H1 (cell line): ENCODE measurements at regions not wholly inside any gene's neighbourhood (a gene's known extent, or its start where the extent isn't known, plus 50 kb on each side); places are given as distances from the start of the nearest gene placed in this dataset.

Source experiments
- CTCF ChIA-PET: fragments of 300-600 bp; sonication (Branson Sonifier 250); formaldehyde crosslinking; loops from one replicate; lab custom pipeline; 2021; ENCODE audit not compliant: partially characterized antibody; lab: Charles Lee
- POLR2A ChIA-PET: fragments of 300-600 bp; sonication (Branson Sonifier 250); formaldehyde crosslinking; loops from one replicate; lab custom pipeline; 2021; ENCODE audit warnings: inconsistent platforms; ENCODE audit not compliant: partially characterized antibody; lab: Charles Lee
- DNase-seq, 2 experiments: peaks; one replicate each; pipeline versions ENCODE4 v3.0.0 to v3.0.0-alpha.2; 2010 to 2022; ENCODE audit warnings: low spot score in 2 of 2, low read depth in 1 of 2, mixed read lengths in 1 of 2
- FAIRE-seq: peaks from 2 replicates; lab custom pipeline; 2011; peaks lifted over from hg19 to GRCh38; lab: Jason Lieb, UNC
- H2AFZ ChIP-seq: 2 replicates; pipeline ENCODE4 v1.8.1; 2012; ENCODE audit warnings: low read length, inconsistent platforms
- H2AK5ac ChIP-seq: 2 replicates; pipeline ENCODE4 v1.6.1; 2013; ENCODE audit warnings: low read depth, low read length
- H2BK120ac ChIP-seq: replicated peaks from 2 replicates; pipeline ENCODE3; 2013; ENCODE audit warnings: low read depth, low read length, inconsistent platforms
- H2BK12ac ChIP-seq: 2 replicates; pipeline ENCODE4 v1.6.1; 2013; ENCODE audit warnings: low read depth, low read length
- H2BK15ac ChIP-seq: 2 replicates; pipeline ENCODE4 v1.6.1; 2013; ENCODE audit warnings: low read length
- H2BK20ac ChIP-seq: 2 replicates; pipeline ENCODE4 v1.6.1; 2013; ENCODE audit warnings: low read length
- H2BK5ac ChIP-seq: 2 replicates; pipeline ENCODE4 v1.6.1; 2013; ENCODE audit warnings: low read depth, low read length
- H3K14ac ChIP-seq: 2 replicates; pipeline ENCODE4 v1.6.1; 2013; ENCODE audit warnings: inconsistent platforms; ENCODE audit not compliant: insufficient read length
- H3K18ac ChIP-seq: 2 replicates; pipeline ENCODE4 v1.6.1; 2013; ENCODE audit warnings: low read length; ENCODE audit errors: extremely low read depth
- H3K23ac ChIP-seq: 2 replicates; pipeline ENCODE4 v1.6.1; 2013; ENCODE audit warnings: inconsistent platforms; ENCODE audit not compliant: insufficient read length
- H3K23me2 ChIP-seq: 2 replicates; pipeline ENCODE4 v1.6.1; 2013; ENCODE audit warnings: low read depth, low read length
- H3K27ac ChIP-seq: 2 replicates; pipeline ENCODE4 v1.6.1; 2011; ENCODE audit warnings: low read depth, low read length, inconsistent platforms
- H3K27me3 ChIP-seq, 4 experiments: replicated peaks in 1 of 4; 1 replicate in 1 of 4; 2 replicates in 3 of 4; pipeline versions ENCODE4 v1.6.1 to v1.8.1; 2011 to 2013; ENCODE audit warnings: low read length in 3 of 4, mild to moderate bottlenecking in 3 of 4, inconsistent platforms in 2 of 4, mixed read lengths in 2 of 4, moderate library complexity in 1 of 4; ENCODE audit not compliant: control insufficient read depth in 3 of 4, insufficient read depth in 3 of 4; ENCODE audit errors: extremely low read depth in 1 of 4
- H3K36me3 ChIP-seq, 4 experiments: 2 replicates each; pipeline versions ENCODE4 v1.6.1 to v1.8.1; 2011 to 2013; ENCODE audit warnings: mild to moderate bottlenecking in 4 of 4, low read length in 3 of 4, moderate library complexity in 2 of 4, control low read depth in 1 of 4, inconsistent platforms in 1 of 4; ENCODE audit not compliant: insufficient read depth in 4 of 4, control insufficient read depth in 2 of 4
- H3K4ac ChIP-seq: replicated peaks from 2 replicates; pipeline ENCODE3; 2013; ENCODE audit warnings: low read length, low read depth, mixed read lengths, inconsistent platforms; ENCODE audit not compliant: insufficient read length
- H3K4me1 ChIP-seq, 4 experiments: replicated peaks in 1 of 4; 1 replicate in 1 of 4; 2 replicates in 3 of 4; pipeline versions ENCODE4 v1.6.1 to v1.8.1; 2011 to 2013; ENCODE audit warnings: low read length in 3 of 4, inconsistent platforms in 2 of 4, mixed read lengths in 1 of 4; ENCODE audit not compliant: insufficient read depth in 4 of 4, control insufficient read depth in 3 of 4
- H3K4me2 ChIP-seq, 2 experiments: 2 replicates each; pipeline versions ENCODE4 v1.6.1 to v1.8.1; 2011 to 2013; ENCODE audit warnings: low read depth in 2 of 2, low read length in 2 of 2, control low read depth in 1 of 2, inconsistent platforms in 1 of 2, mild to moderate bottlenecking in 1 of 2; ENCODE audit not compliant: insufficient read depth in 1 of 2
- H3K4me3 ChIP-seq, 4 experiments: fragments of 200-600, 300-600 bp in 1 of 4; sonication (generic), shearing (Covaris generic), sonication (Bioruptor Twin) in 1 of 4; 2 replicates each; pipeline versions ENCODE4 v1.5.1 to v1.8.1; 2011 to 2016; ENCODE audit warnings: low read length in 4 of 4, low read depth in 3 of 4, control low read depth in 2 of 4, inconsistent platforms in 2 of 4, mild to moderate bottlenecking in 2 of 4, mixed read lengths in 1 of 4, moderate library complexity in 1 of 4; ENCODE audit not compliant: insufficient read depth in 2 of 4; ENCODE audit errors: extremely low read depth in 1 of 4
- H3K56ac ChIP-seq: replicated peaks from 2 replicates; pipeline ENCODE3; 2013; ENCODE audit warnings: low read depth, mild to moderate bottlenecking, mixed read lengths, low read length, inconsistent platforms; ENCODE audit not compliant: insufficient read length
- H3K79me1 ChIP-seq: 2 replicates; pipeline ENCODE4 v1.6.1; 2013; ENCODE audit warnings: low read depth, low read length, control low read depth
- H3K79me2 ChIP-seq, 2 experiments: 2 replicates each; pipeline versions ENCODE4 v1.6.1 to v1.8.1; 2012 to 2013; ENCODE audit warnings: low read length in 2 of 2, mild to moderate bottlenecking in 2 of 2, inconsistent platforms in 1 of 2; ENCODE audit not compliant: insufficient read depth in 2 of 2, control insufficient read depth in 1 of 2
- H3K9ac ChIP-seq, 4 experiments: replicated peaks in 1 of 4; 1 replicate in 1 of 4; 2 replicates in 3 of 4; pipeline versions ENCODE4 v1.6.1 to v1.8.1; 2011 to 2013; ENCODE audit warnings: low read depth in 3 of 4, low read length in 3 of 4, control low read depth in 2 of 4, mild to moderate bottlenecking in 2 of 4, moderate library complexity in 2 of 4, inconsistent platforms in 1 of 4; ENCODE audit errors: extremely low read depth in 1 of 4
- H3K9me3 ChIP-seq, 2 experiments: 2 replicates each; pipeline versions ENCODE4 v1.6.1 to v1.8.1; 2012 to 2013; ENCODE audit warnings: mild to moderate bottlenecking in 2 of 2, moderate library complexity in 2 of 2, control low read depth in 1 of 2, inconsistent platforms in 1 of 2, low read depth in 1 of 2, low read length in 1 of 2, mixed read lengths in 1 of 2; ENCODE audit not compliant: insufficient read depth in 2 of 2
- H4K20me1 ChIP-seq, 2 experiments: replicated peaks in 1 of 2; 2 replicates each; pipeline versions ENCODE3 to v1.8.1; 2011 to 2013; ENCODE audit warnings: inconsistent platforms in 2 of 2, low read length in 2 of 2, mild to moderate bottlenecking in 1 of 2; ENCODE audit not compliant: insufficient read depth in 2 of 2, control insufficient read depth in 1 of 2
- H4K5ac ChIP-seq: 2 replicates; pipeline ENCODE4 v1.6.1; 2013; ENCODE audit warnings: low read length, low read depth, mixed read lengths, inconsistent platforms; ENCODE audit not compliant: insufficient read length
- H4K8ac ChIP-seq: 2 replicates; pipeline ENCODE4 v1.8.0; 2013; ENCODE audit warnings: mild to moderate bottlenecking, moderate library complexity, low read length, inconsistent platforms; ENCODE audit not compliant: insufficient read depth; ENCODE audit errors: extremely low read depth
- H4K91ac ChIP-seq: replicated peaks from 2 replicates; pipeline ENCODE3; 2013; ENCODE audit warnings: low read length, mixed read lengths, inconsistent platforms; ENCODE audit not compliant: insufficient read length
- ASH2L ChIP-seq: fragments of 200-600, 300-600 bp; sonication (generic); IDR thresholded peaks from one replicate; pipeline ENCODE4 v1.7.1; 2017; ENCODE audit warnings: low read length
- BRCA1 ChIP-seq: IDR thresholded peaks from 2 replicates; pipeline ENCODE4 v1.6.1; 2012; ENCODE audit warnings: low read depth, low read length, improper control_type of control experiment
- CBX8 ChIP-seq: fragments of 300-800, 300-1000 bp; sonication (generic); IDR thresholded peaks from 2 replicates; pipeline ENCODE4 v1.7.1; 2016; ENCODE audit warnings: low read depth, low read length, borderline replicate concordance
- CHD1 ChIP-seq: IDR thresholded peaks from 2 replicates; pipeline ENCODE4 v1.6.1; 2012; ENCODE audit warnings: low read depth, low read length, improper control_type of control experiment
- GTF2F1 ChIP-seq: IDR thresholded peaks from 2 replicates; pipeline ENCODE4 v1.6.1; 2012; ENCODE audit warnings: low read depth, low read length, improper control_type of control experiment, borderline replicate concordance
- KDM1A ChIP-seq: fragments of 200-600, 300-600 bp; sonication (generic); IDR thresholded peaks from 2 replicates; pipeline ENCODE4 v1.7.1; 2016; ENCODE audit warnings: mild to moderate bottlenecking, low read length, borderline replicate concordance
- SIN3A ChIP-seq, 2 experiments: IDR thresholded peaks in 1 of 2; conservative IDR thresholded peaks in 1 of 2; 2 replicates each; pipeline ENCODE4 v1.6.1; 2011 to 2012; ENCODE audit warnings: low read length in 2 of 2, improper control_type of control experiment in 1 of 2, low read depth in 1 of 2, mild to moderate bottlenecking in 1 of 2
- SIX5 ChIP-seq: IDR thresholded peaks from 2 replicates; pipeline ENCODE4 v1.6.1; 2011; ENCODE audit warnings: mild to moderate bottlenecking, low read depth, low read length
- SP2 ChIP-seq: IDR thresholded peaks from 2 replicates; pipeline ENCODE4 v1.6.1; 2012; ENCODE audit warnings: mild to moderate bottlenecking, low read length, inconsistent platforms
- WGBS, 2 experiments: shearing (Covaris generic) in 1 of 2; methylation state at CpG; one replicate each; pipeline versions ENCODE4 v1.1.6 to v1.1.7; 2013 to 2015; ENCODE audit warnings: low lambda C conversion rate in 2 of 2, mixed read lengths in 2 of 2, inconsistent platforms in 1 of 2, low coverage in 1 of 2, missing lambda C conversion rate in 1 of 2; ENCODE audit not compliant: insufficient replicate concordance in 2 of 2, insufficient coverage in 1 of 2, insufficient read length in 1 of 2; ENCODE audit errors: extremely low coverage in 1 of 2, missing lambda C conversion rate in 1 of 2; 5-methylcytosine and 5-hydroxymethylcytosine counted together

DNA sequence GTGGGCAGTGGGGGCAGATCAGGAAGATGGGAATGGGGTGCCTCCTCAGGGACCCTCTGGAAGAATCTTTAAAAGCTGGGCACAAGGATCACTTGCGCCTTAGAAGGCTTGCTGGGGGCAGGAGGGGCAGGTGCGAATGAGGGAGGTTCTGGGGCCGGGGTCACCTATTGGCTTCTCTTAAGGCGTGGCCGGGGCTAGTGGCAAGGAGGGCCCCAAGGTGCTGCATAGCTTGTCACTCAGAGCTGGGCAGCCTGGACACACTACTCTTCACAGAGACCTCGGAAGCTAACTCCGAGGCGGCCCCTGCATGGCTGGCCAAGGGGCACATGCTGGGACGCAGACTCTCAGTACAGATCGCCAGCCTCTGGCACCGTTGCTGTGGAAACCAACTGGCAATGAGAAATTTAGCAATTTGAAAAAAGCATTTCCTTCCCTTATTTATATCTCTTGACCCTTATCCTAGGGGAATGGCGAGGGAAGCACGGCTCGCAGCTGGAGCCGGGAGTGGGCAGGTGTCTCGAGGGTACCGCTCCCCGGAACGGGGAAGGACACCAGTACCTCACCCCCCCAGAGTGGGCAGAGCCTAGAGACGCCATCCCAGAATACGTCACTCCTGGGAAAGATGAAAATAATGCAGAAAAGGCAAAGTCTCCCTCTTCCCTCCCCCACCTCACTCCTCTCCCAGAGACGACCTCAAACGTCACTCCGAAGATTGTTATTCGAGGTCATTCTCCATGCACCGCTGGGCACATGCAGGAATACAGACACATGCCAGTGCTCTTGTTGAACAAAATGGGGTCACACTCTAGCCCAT is 188.1 kb downstream of the CTTN start:
- Histone ChIP-seq H3K27ac (no peak overlapping the region), H2BK5ac (no peak overlapping the region), H3K9me3 (no peaks in the 10 kb centered on the region), H2AK5ac (no peak overlapping the region), H3K23me2 (peaks cover 6% of the 10 kb centered on the region; the same call in 1 of the 2 replicates), H3K36me3 (no peaks in the 10 kb centered on the region), H2BK120ac (no peak overlapping the region), H4K5ac (no peak overlapping the region), H3K79me2 (no peaks in the 10 kb centered on the region; a peak in 1 of 4 replicates), H3K4me3 (no peak overlapping the region), H4K20me1 (peaks cover 0 to 12% of the 10 kb centered on the region in 2 experiments), H3K18ac (no peak overlapping the region; the same call in 1 of the 2 replicates), H2BK12ac (peak overlapping the region; percentile 27; the same call in 1 of the 2 replicates), H4K8ac (peak overlapping the region; percentile 78; the same call in 1 of the 2 replicates), H3K14ac (no peak overlapping the region), H4K91ac (no peak overlapping the region), H3K79me1 (no peaks in the 10 kb centered on the region), H3K27me3 (no peaks in the 10 kb centered on the region), H2BK15ac (no peak overlapping the region), H2BK20ac (no peak overlapping the region), H3K56ac (no peak overlapping the region), H3K4ac (no peak overlapping the region), H3K4me2 (no peak overlapping the region), H2AFZ (no peak overlapping the region), H3K9ac (no peak overlapping the region), H3K23ac (no peak overlapping the region), H3K4me1 (peaks cover 0 to 7% (median 4%) of the 10 kb centered on the region in 4 experiments; a peak in 3 of 7 replicates)
- DNase-seq (no peak), FAIRE-seq (no peak)
- ChIA-PET CTCF (no interaction called here), POLR2A (no interaction called here)
- no peak for TF ChIP-seq CHD1
- TF ChIP-seq ASH2L: no peak
- no peak for TF ChIP-seq CBX8
- TF ChIP-seq SP2: no peak
- no peak for TF ChIP-seq SIX5
- no peak for TF ChIP-seq SIN3A (conservative IDR thresholded peaks at IDR 0.05 in 1 of 2, IDR thresholded peaks at IDR 0.05 in 1 of 2; ENCODE audit: low read depth in 1 of 2, low read length in 2 of 2)
- TF ChIP-seq KDM1A: no peak
- no peak for TF ChIP-seq BRCA1
- TF ChIP-seq GTF2F1: no peak
- WGBS, 2 experiments: 94% methylated on average over 25 of the region's 26 CpGs; no CpG with 5 or more reads in 1 of the 2 experiments
